Peyer's patch (tissue), 4 donors: ENCODE measurements at regions not wholly inside any gene's neighbourhood (a gene's known extent, or its start where the extent isn't known, plus 50 kb on each side); places are given as distances from the start of the nearest gene placed in this dataset.

Experiments
- DNase-seq, 3 donors: peaks; one replicate each; pipeline ENCODE4 v3.0.0-alpha.2; 2017 to 2019
- H3K27ac ChIP-seq, 4 donors: fragments of 200-600 bp; sonication (generic); one replicate each; pipeline ENCODE4 v1.5.1; 2016 to 2019
- H3K27me3 ChIP-seq, 2 donors: fragments of 200-600 bp; sonication (generic); one replicate each; pipeline ENCODE4 v1.5.1; 2019
- H3K36me3 ChIP-seq, 3 donors: fragments of 200-600 bp; sonication (generic); one replicate each; pipeline ENCODE4 v1.5.1; 2016 to 2019
- H3K4me1 ChIP-seq, 4 donors: fragments of 200-600 bp; sonication (generic); one replicate each; pipeline ENCODE4 v1.5.1; 2016 to 2019
- H3K4me3 ChIP-seq, 4 donors: fragments of 200-600 bp; sonication (generic); 1 replicate in 3 of 4; 2 replicates in 1 of 4; pipeline ENCODE4 v1.5.1; 2016 to 2019; ENCODE audit warnings: mild to moderate bottlenecking in 1 of 4
- H3K9me3 ChIP-seq, 4 donors: fragments of 200-600 bp; sonication (generic); one replicate each; pipeline ENCODE4 v1.5.1; 2016 to 2019; ENCODE audit warnings: mild to moderate bottlenecking in 1 of 4
- POLR2A ChIP-seq, 2 donors: fragments of 450-650 bp; IDR thresholded peaks; one replicate each; pipeline ENCODE4 v1.5.1; 2017; ENCODE audit warnings: antibody characterized with exemption in 2 of 2, mild to moderate bottlenecking in 2 of 2, moderate library complexity in 2 of 2
- TF ChIP-seq, protein P1 (sequence below), 6 experiments: fragments of 450-650 bp in 4 of 6; fragments of 200-600 bp in 2 of 6; sonication (generic) in 1 of 6; IDR thresholded peaks; one replicate each; pipeline ENCODE4 v1.5.1; 2017 to 2019; ENCODE audit warnings: antibody characterized with exemption in 6 of 6, mild to moderate bottlenecking in 3 of 6, moderate library complexity in 1 of 6

- TF ChIP-seq, protein P1, sequence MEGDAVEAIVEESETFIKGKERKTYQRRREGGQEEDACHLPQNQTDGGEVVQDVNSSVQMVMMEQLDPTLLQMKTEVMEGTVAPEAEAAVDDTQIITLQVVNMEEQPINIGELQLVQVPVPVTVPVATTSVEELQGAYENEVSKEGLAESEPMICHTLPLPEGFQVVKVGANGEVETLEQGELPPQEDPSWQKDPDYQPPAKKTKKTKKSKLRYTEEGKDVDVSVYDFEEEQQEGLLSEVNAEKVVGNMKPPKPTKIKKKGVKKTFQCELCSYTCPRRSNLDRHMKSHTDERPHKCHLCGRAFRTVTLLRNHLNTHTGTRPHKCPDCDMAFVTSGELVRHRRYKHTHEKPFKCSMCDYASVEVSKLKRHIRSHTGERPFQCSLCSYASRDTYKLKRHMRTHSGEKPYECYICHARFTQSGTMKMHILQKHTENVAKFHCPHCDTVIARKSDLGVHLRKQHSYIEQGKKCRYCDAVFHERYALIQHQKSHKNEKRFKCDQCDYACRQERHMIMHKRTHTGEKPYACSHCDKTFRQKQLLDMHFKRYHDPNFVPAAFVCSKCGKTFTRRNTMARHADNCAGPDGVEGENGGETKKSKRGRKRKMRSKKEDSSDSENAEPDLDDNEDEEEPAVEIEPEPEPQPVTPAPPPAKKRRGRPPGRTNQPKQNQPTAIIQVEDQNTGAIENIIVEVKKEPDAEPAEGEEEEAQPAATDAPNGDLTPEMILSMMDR (IDR thresholded peaks at IDR 0.05): no peak
- no peak for TF ChIP-seq POLR2A (IDR thresholded peaks at IDR 0.05)
- DNase-seq: no peak
Measured at GRCh38 chr7:116145245-116145852, 65.0 kb upstream of the TES start.

GRCh38 chr7:116148108-116148507 is 62.2 kb upstream of the TES start:
- TF ChIP-seq POLR2A (IDR thresholded peaks at IDR 0.05): no peak
- TF ChIP-seq, protein P1 (IDR thresholded peaks at IDR 0.05): no peak
- H3K4me3 ChIP-seq: no peak overlapping the region
- no peaks in the 10 kb centered on the region for H3K27me3 ChIP-seq
- DNase-seq: no peak
- no peaks in the 10 kb centered on the region for H3K36me3 ChIP-seq
- H3K4me1 ChIP-seq: no peaks in the 10 kb centered on the region
- no peaks in the 10 kb centered on the region for H3K9me3 ChIP-seq
- no peak overlapping the region for H3K27ac ChIP-seq

More at GRCh38 chr7:116145245-116145852, 65.0 kb upstream of the TES start:
- H3K4me3 ChIP-seq: no peak overlapping the region
- H3K4me1 ChIP-seq: no peaks in the 10 kb centered on the region
- no peaks in the 10 kb centered on the region for H3K36me3 ChIP-seq
- H3K27ac ChIP-seq: peak overlapping the region in 1 of 4 donors; percentile 27
- no peaks in the 10 kb centered on the region for H3K27me3 ChIP-seq
- no peaks in the 10 kb centered on the region for H3K9me3 ChIP-seq

DNA sequence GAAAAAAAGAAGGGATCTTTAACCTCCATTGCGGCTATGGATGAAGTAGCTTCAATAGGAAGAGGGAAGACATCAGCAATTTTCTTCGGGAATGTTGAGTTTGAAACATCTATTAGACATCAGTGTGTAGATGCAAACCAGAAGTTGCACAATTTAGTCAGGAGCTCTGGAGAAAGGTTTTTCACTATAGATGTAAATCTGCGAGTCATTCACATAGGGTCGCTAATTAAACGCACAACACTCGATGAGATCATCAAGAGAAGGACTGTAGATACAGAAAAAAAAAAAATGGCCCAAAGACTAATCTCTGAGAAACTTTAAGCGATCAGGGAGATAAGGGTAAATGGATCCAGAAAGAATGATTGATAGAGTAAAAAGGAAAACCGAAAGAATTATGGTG is 61.7 kb upstream of the TES start:
- Histone ChIP-seq H3K4me1 (no peaks in the 10 kb centered on the region), H3K27ac (no peak overlapping the region), H3K4me3 (no peak overlapping the region), H3K36me3 (no peaks in the 10 kb centered on the region), H3K27me3 (no peaks in the 10 kb centered on the region), H3K9me3 (no peaks in the 10 kb centered on the region)
- TF ChIP-seq, protein P1 (IDR thresholded peaks at IDR 0.05): no peak
- TF ChIP-seq POLR2A (IDR thresholded peaks at IDR 0.05): no peak
- no peak for DNase-seq

DNA sequence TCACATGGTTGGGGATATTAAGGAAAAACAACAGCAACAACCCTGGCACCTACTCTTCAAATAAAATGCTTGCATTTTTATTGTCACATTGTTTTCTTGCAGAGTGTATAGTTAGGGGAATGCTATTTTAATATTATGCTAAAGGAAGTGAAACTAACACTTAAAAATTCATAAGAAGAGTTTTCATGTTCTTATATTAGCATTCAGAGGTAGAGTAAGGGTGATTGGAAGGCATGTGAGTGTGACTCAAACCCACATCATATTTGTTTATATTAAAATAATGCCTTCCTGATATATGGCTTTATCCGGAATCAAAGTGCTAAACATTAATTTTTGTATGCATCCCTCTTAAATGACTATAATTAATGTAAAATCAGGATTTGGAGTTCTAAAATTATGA is 59.8 kb upstream of the TES start:
- TF ChIP-seq, protein P1 (IDR thresholded peaks at IDR 0.05): no peak
- TF ChIP-seq POLR2A (IDR thresholded peaks at IDR 0.05): no peak
- no peak for DNase-seq
- Histone ChIP-seq H3K36me3 (no peaks in the 10 kb centered on the region), H3K4me3 (no peak overlapping the region), H3K27ac (no peak overlapping the region), H3K4me1 (no peaks in the 10 kb centered on the region), H3K9me3 (no peaks in the 10 kb centered on the region), H3K27me3 (no peaks in the 10 kb centered on the region)

- H3K27ac ChIP-seq: peak overlapping the region in 2 of 4 donors; percentile 54 to 61
- H3K36me3 ChIP-seq: no peaks in the 10 kb centered on the region
- DNase-seq: no peak
- TF ChIP-seq, protein P1 (IDR thresholded peaks at IDR 0.05): no peak
- no peak for TF ChIP-seq POLR2A (IDR thresholded peaks at IDR 0.05)
- H3K27me3 ChIP-seq: no peaks in the 10 kb centered on the region
- H3K4me1 ChIP-seq: no peaks in the 10 kb centered on the region
- no peaks in the 10 kb centered on the region for H3K9me3 ChIP-seq
- no peak overlapping the region for H3K4me3 ChIP-seq
Measured at GRCh38 chr7:116152276-116152675, 58.1 kb upstream of the TES start.

DNA sequence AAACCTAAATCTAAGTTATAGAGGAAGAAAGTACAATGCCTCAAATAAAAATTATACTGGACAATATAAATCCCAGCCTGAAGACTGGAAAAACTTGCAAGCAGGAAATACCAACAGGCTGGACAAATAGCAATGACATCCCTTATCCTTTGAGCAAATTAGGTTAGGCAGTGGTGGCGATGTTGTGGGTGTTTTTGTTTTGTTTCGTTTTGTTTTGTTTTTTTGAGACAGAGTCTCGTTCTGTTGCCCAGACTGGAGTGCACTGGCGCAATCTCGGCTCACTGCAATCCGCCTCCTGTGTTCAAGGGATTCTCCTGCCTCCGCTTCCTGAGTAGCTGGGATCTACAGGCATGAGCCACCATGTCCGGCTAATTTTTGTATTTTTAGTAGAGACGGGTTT is 57.3 kb upstream of the TES start:
- peak overlapping the region in 2 of 4 donors; percentile 7 to 15 for H3K4me3 ChIP-seq
- no peaks in the 10 kb centered on the region for H3K36me3 ChIP-seq

More for the DNA sequence above, 57.3 kb upstream of the TES start:
- Histone ChIP-seq H3K9me3 (no peaks in the 10 kb centered on the region), H3K27ac (peak overlapping the region in 2 of 4 donors; percentile 54 to 61), H3K27me3 (no peaks in the 10 kb centered on the region), H3K4me1 (no peaks in the 10 kb centered on the region)
- TF ChIP-seq, protein P1 (IDR thresholded peaks at IDR 0.05): no peak
- TF ChIP-seq POLR2A (IDR thresholded peaks at IDR 0.05): no peak
- DNase-seq: no peak
